NB4 (cell line): ENCODE measurements at regions not wholly inside any gene's neighbourhood (a gene's known extent, or its start where the extent isn't known, plus 50 kb on each side); places are given as distances from the start of the nearest gene placed in this dataset.
"Not testable (repeated sequence)": the region's sequence is repeated elsewhere in the genome, so short reads cannot be mapped to it uniquely, and the experiment has no call there.

Experiments used
- DNase-seq: peaks from one replicate; pipeline ENCODE4 v3.0.0; 2010; ENCODE audit warnings: low read depth
- H3K4me3 ChIP-seq: one replicate; pipeline ENCODE4 v1.5.1; 2011; ENCODE audit warnings: mild to moderate bottlenecking, low read depth, low read length, moderate library complexity
- CTCF ChIP-seq: IDR thresholded peaks from one replicate; pipeline ENCODE4 v1.5.1; 2012; ENCODE audit warnings: low read depth, low read length
- MAX ChIP-seq: IDR thresholded peaks from 2 replicates; pipeline ENCODE4 v1.6.1; 2011; ENCODE audit warnings: low read depth, low read length
- MYC ChIP-seq: IDR thresholded peaks from 2 replicates; pipeline ENCODE4 v1.6.1; 2011; ENCODE audit warnings: low read depth, low read length
- POLR2A ChIP-seq: IDR thresholded peaks from 2 replicates; pipeline ENCODE4 v1.6.1; 2011; ENCODE audit warnings: mild to moderate bottlenecking; ENCODE audit not compliant: insufficient read length; ENCODE audit errors: extremely low read depth

GRCh38 chr10:37473906-37474305 lies 348.5 kb downstream of the ANKRD30A start:
- H3K4me3 ChIP-seq: no peak overlapping the region
- TF ChIP-seq CTCF: no peak
- TF ChIP-seq POLR2A: no peak
- TF ChIP-seq MYC: no peak
- TF ChIP-seq MAX: no peak
- no peak for DNase-seq

- no peak for DNase-seq
- no peak overlapping the region for H3K4me3 ChIP-seq
- TF ChIP-seq CTCF (no peak), POLR2A (no peak), MYC (no peak), MAX (no peak)
These were observed 341.8 kb downstream of the ANKRD30A start for GRCh38 chr10:37467246-37467645.

GRCh38 chr10:37456456-37456855 lies 331.1 kb downstream of the ANKRD30A start:
- DNase-seq: no peak
- TF ChIP-seq MAX: no peak
- TF ChIP-seq CTCF: no peak
- no peak for TF ChIP-seq POLR2A
- no peak for TF ChIP-seq MYC
- no peak overlapping the region for H3K4me3 ChIP-seq

- TF ChIP-seq CTCF (no peak), MYC (no peak), POLR2A (no peak), MAX (no peak)
- no peak for DNase-seq
- no peak overlapping the region for H3K4me3 ChIP-seq
These were observed 322.8 kb downstream of the ANKRD30A start for GRCh38 chr10:37448161-37448560.

- TF ChIP-seq CTCF (no peak), MYC (no peak), MAX (no peak), POLR2A (no peak)
- no peak overlapping the region for H3K4me3 ChIP-seq
- no peak for DNase-seq
These were observed 317.5 kb downstream of the ANKRD30A start for GRCh38 chr10:37442882-37443281.

GRCh38 chr10:37441224-37441623 lies 315.8 kb downstream of the ANKRD30A start:
- DNase-seq, H3K4me3 ChIP-seq: not testable (repeated sequence)

GRCh38 chr10:37439826-37440225 lies 314.4 kb downstream of the ANKRD30A start:
- no peak for DNase-seq
- no peak overlapping the region for H3K4me3 ChIP-seq
- TF ChIP-seq POLR2A: no peak
- TF ChIP-seq CTCF: no peak
- TF ChIP-seq MYC: no peak
- TF ChIP-seq MAX: no peak
